HG03354 (cell line): ENCODE measurements at regions not wholly inside any gene's neighbourhood (a gene's known extent, or its start where the extent isn't known, plus 50 kb on each side); places are given as distances from the start of the nearest gene placed in this dataset.

ENCODE experiments used
- ATAC-seq: cut with Tn5 transposase; IDR thresholded peaks from one replicate; pipeline ENCODE4 v1.9.1; 2021; ENCODE audit warnings: mild to moderate bottlenecking; ENCODE audit not compliant: unreplicated experiment, poor library complexity, severe bottlenecking

GRCh38 chr17:14481664-14482063 is 180.8 kb downstream of the HS3ST3B1 start:
- no peak for ATAC-seq

- ATAC-seq: no peak
These were observed 173.7 kb downstream of the HS3ST3B1 start for GRCh38 chr17:14474591-14474990.

GRCh38 chr17:14471052-14471451 is 170.2 kb downstream of the HS3ST3B1 start:
- no peak for ATAC-seq

GRCh38 chr17:14470417-14470816 is 169.5 kb downstream of the HS3ST3B1 start:
- ATAC-seq: no peak

GRCh38 chr17:14469971-14470370 is 169.1 kb downstream of the HS3ST3B1 start:
- no peak for ATAC-seq

GRCh38 chr17:14468858-14469257 is 168.0 kb downstream of the HS3ST3B1 start:
- no peak for ATAC-seq

- no peak for ATAC-seq
These were observed 160.3 kb downstream of the HS3ST3B1 start for GRCh38 chr17:14461227-14461548.

- ATAC-seq: no peak
These were observed 159.8 kb downstream of the HS3ST3B1 start for GRCh38 chr17:14460516-14461226.

- no peak for ATAC-seq
These were observed 159.1 kb downstream of the HS3ST3B1 start for GRCh38 chr17:14459955-14460354.

- no peak for ATAC-seq
These were observed 157.8 kb downstream of the HS3ST3B1 start for GRCh38 chr17:14458724-14459123.

GRCh38 chr17:14454746-14455145 is 153.9 kb downstream of the HS3ST3B1 start:
- ATAC-seq: no peak

GRCh38 chr17:14452856-14453255 is 152.0 kb downstream of the HS3ST3B1 start:
- no peak for ATAC-seq

GRCh38 chr17:14451729-14452191 is 150.9 kb downstream of the HS3ST3B1 start:
- no peak for ATAC-seq

GRCh38 chr17:14448818-14449217 is 147.9 kb downstream of the HS3ST3B1 start:
- ATAC-seq: no peak

GRCh38 chr17:14446825-14447224 is 145.9 kb downstream of the HS3ST3B1 start:
- ATAC-seq: no peak

- no peak for ATAC-seq
These were observed 144.0 kb downstream of the HS3ST3B1 start for GRCh38 chr17:14444915-14445314.

- ATAC-seq: no peak
These were observed 142.1 kb downstream of the HS3ST3B1 start for GRCh38 chr17:14442798-14443528.

- ATAC-seq: no peak
These were observed 136.3 kb downstream of the HS3ST3B1 start for GRCh38 chr17:14437176-14437575.

- ATAC-seq: no peak
These were observed 135.4 kb downstream of the HS3ST3B1 start for GRCh38 chr17:14436266-14436665.

GRCh38 chr17:14434506-14434905 is 133.6 kb downstream of the HS3ST3B1 start:
- ATAC-seq: no peak

GRCh38 chr17:14432079-14432478 is 131.2 kb downstream of the HS3ST3B1 start:
- ATAC-seq: no peak
